ENCODE measurements at regions not wholly inside any gene's neighbourhood (a gene's known extent, or its start where the extent isn't known, plus 50 kb on each side); places are given as distances from the start of the nearest gene placed in this dataset.

DNA sequence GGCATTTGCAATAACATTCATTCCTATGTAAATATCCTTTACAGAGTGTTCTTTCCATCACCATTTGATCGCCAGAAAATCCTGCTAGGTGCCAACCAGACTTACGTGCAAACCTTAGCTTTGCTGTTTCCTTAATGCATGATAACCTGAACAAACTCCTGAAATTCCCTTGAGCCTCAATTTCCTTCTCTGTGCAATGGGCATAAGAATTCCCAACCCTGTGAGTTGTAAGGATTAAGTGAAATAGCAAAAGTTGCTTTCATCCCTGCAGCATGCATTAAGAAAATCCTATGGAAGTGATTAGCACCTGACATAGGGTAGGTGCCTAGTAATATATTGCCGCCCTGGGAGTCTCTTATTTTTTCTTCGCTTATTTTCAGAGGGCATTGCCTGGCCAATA lies 272.7 kb downstream of the MAF start:
- Histone ChIP-seq H3K79me1 (ENCODE audit: low read depth, low read length) (no peaks in the 10 kb centered on the region), H3K14ac (ENCODE audit: insufficient read length) (no peak overlapping the region), H4K20me1 (replicated peaks in 1 of 2; ENCODE audit: control insufficient read depth in 1 of 2, insufficient read depth in 2 of 2, low read length in 2 of 2) (no peaks in the 10 kb centered on the region), H3K18ac (ENCODE audit: extremely low read depth, low read length) (peak overlapping the region; percentile 15; the same call in 1 of the 2 replicates), H3K56ac (replicated peaks; ENCODE audit: insufficient read length, low read depth, low read length) (no peak overlapping the region), H2BK5ac (ENCODE audit: low read depth, low read length) (0 out of 2 replicates have a peak overlapping the region, but pooled peaks have one; percentile 5), H2BK12ac (ENCODE audit: low read depth, low read length) (no peak overlapping the region), H3K23me2 (ENCODE audit: low read depth, low read length) (no peaks in the 10 kb centered on the region), H3K79me2 (ENCODE audit: control insufficient read depth in 1 of 2, insufficient read depth in 2 of 2, low read length in 2 of 2) (no peaks in the 10 kb centered on the region), H3K4me1 (replicated peaks in 1 of 4; ENCODE audit: control insufficient read depth in 3 of 4, insufficient read depth in 4 of 4, low read length in 3 of 4) (peaks cover 5 to 24% (median 20%) of the 10 kb centered on the region in 4 experiments), H2AFZ (ENCODE audit: low read length) (no peak overlapping the region), H4K91ac (replicated peaks; ENCODE audit: insufficient read length, low read length) (no peak overlapping the region), H4K5ac (ENCODE audit: insufficient read length, low read depth, low read length) (no peak overlapping the region), H3K4me3 (ENCODE audit: extremely low read depth in 1 of 4, insufficient read depth in 2 of 4, low read depth in 3 of 4, low read length in 4 of 4) (peak overlapping the region in 1 of 4 experiments; percentile 23; a peak in 1 of 8 replicates), H4K8ac (ENCODE audit: extremely low read depth, insufficient read depth, low read length) (no peak overlapping the region), H2AK5ac (ENCODE audit: low read depth, low read length) (no peak overlapping the region), H2BK15ac (ENCODE audit: low read length) (no peak overlapping the region), H2BK20ac (ENCODE audit: low read length) (peak overlapping the region; percentile 51; the same call in 1 of the 2 replicates), H3K27me3 (replicated peaks in 1 of 4; ENCODE audit: control insufficient read depth in 3 of 4, extremely low read depth in 1 of 4, insufficient read depth in 3 of 4, low read length in 3 of 4) (no peaks in the 10 kb centered on the region), H3K9me3 (ENCODE audit: insufficient read depth in 2 of 2, low read depth in 1 of 2, low read length in 1 of 2) (no peaks in the 10 kb centered on the region), H3K9ac (replicated peaks in 1 of 4; ENCODE audit: extremely low read depth in 1 of 4, low read depth in 3 of 4, low read length in 3 of 4) (no peak overlapping the region), H3K27ac (ENCODE audit: low read depth, low read length) (no peak overlapping the region), H3K4me2 (ENCODE audit: insufficient read depth in 1 of 2, low read depth in 2 of 2, low read length in 2 of 2) (peak overlapping the region; percentile 9 to 49; a peak in 3 of 4 replicates), H3K36me3 (ENCODE audit: control insufficient read depth in 2 of 4, insufficient read depth in 4 of 4, low read length in 3 of 4) (no peaks in the 10 kb centered on the region), H3K4ac (replicated peaks; ENCODE audit: insufficient read length, low read depth, low read length) (no peak overlapping the region), H3K23ac (ENCODE audit: insufficient read length) (no peak overlapping the region), H2BK120ac (replicated peaks; ENCODE audit: low read depth, low read length) (no peak overlapping the region)
- POLR2A ChIA-PET (ENCODE audit: partially characterized antibody) = interaction anchor here (1.4 kb wide), 1 partner anchor 12 kb away, joined by 3 read pairs; no protein-coding TSS in a partner anchor
- peak; percentile 86; the same call in 1 of the 2 replicates for TF ChIP-seq KDM1A (IDR thresholded peaks at IDR 0.05; ENCODE audit: borderline replicate concordance, low read length)
- peak in 1 of 2 experiments; percentile 86; a peak in 2 of 4 replicates for TF ChIP-seq HDAC2 (IDR thresholded peaks at IDR 0.05; ENCODE audit: borderline replicate concordance in 1 of 2, low read depth in 2 of 2, low read length in 2 of 2)
- no peak for TF ChIP-seq CHD1 (IDR thresholded peaks at IDR 0.05; ENCODE audit: low read depth, low read length)
- WGBS, 2 experiments (ENCODE audit: extremely low coverage in 1 of 2, insufficient coverage in 1 of 2, insufficient read length in 1 of 2, insufficient replicate concordance in 2 of 2, low coverage in 1 of 2, low lambda C conversion rate in 2 of 2, missing lambda C conversion rate in 1 of 2) = 35% methylated on average over 4 of the region's 4 CpGs; no CpG with 5 or more reads in 1 of the 2 experiments
- CTCF ChIA-PET (ENCODE audit: partially characterized antibody) = interaction anchor here (0.6 kb wide), 1 partner anchor 1055 kb away, joined by 3 read pairs; no protein-coding TSS in a partner anchor
- DNase-seq (ENCODE audit: low read depth in 1 of 2, low spot score in 2 of 2) (no peak), FAIRE-seq (no peak)

All from H1 (cell line).